ENCODE measurements at regions not wholly inside any gene's neighbourhood (a gene's known extent, or its start where the extent isn't known, plus 50 kb on each side); places are given as distances from the start of the nearest gene placed in this dataset.

DNA sequence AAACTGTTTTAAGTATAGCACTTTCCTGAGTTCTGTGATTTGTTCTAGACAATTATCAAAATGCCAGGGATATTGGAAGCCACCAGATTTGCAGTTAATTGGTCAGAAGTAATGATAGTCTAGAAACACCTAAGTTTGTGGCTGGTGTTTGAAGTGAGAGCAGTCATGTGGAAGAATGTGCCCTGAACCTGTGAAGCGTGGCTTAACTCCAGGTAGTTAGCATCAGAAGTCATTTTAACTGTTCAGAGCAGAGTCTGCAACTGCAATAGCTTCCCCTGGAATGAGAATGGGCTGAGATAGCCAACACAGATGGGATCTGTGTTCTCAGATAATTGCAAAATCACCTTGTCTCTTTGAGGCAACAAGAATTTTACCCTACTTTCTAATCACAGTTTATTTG lies 255.1 kb upstream of the GK2 start:
- H3K4me1 Mint-ChIP-seq = 0 out of 2 replicates have a peak, but pooled peaks cover 3% of the 10 kb centered on the region
- ChIA-PET CTCF (interaction anchor here (0.9 kb wide), 1 partner anchor 88 kb away, joined by 3 read pairs; no protein-coding TSS in a partner anchor), POLR2A (no interaction called here)
- peaks cover 19% of the 10 kb centered on the region for H3K36me3 Mint-ChIP-seq
- TF ChIP-seq, protein P1, sequence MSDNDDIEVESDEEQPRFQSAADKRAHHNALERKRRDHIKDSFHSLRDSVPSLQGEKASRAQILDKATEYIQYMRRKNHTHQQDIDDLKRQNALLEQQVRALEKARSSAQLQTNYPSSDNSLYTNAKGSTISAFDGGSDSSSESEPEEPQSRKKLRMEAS (CRISPR knock-in tag; IDR thresholded peaks at IDR 0.05) = no peak
- TF ChIP-seq, protein P2, sequence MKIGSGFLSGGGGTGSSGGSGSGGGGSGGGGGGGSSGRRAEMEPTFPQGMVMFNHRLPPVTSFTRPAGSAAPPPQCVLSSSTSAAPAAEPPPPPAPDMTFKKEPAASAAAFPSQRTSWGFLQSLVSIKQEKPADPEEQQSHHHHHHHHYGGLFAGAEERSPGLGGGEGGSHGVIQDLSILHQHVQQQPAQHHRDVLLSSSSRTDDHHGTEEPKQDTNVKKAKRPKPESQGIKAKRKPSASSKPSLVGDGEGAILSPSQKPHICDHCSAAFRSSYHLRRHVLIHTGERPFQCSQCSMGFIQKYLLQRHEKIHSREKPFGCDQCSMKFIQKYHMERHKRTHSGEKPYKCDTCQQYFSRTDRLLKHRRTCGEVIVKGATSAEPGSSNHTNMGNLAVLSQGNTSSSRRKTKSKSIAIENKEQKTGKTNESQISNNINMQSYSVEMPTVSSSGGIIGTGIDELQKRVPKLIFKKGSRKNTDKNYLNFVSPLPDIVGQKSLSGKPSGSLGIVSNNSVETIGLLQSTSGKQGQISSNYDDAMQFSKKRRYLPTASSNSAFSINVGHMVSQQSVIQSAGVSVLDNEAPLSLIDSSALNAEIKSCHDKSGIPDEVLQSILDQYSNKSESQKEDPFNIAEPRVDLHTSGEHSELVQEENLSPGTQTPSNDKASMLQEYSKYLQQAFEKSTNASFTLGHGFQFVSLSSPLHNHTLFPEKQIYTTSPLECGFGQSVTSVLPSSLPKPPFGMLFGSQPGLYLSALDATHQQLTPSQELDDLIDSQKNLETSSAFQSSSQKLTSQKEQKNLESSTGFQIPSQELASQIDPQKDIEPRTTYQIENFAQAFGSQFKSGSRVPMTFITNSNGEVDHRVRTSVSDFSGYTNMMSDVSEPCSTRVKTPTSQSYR (CRISPR knock-in tag; IDR thresholded peaks at IDR 0.05) = no peak
- TF ChIP-seq TCF7 (CRISPR knock-in tag; IDR thresholded peaks at IDR 0.05; ENCODE audit: low read depth) (no peak), GABPB1 (CRISPR knock-in tag; IDR thresholded peaks at IDR 0.05) (no peak), ZNF396 (CRISPR knock-in tag; IDR thresholded peaks at IDR 0.05; ENCODE audit: borderline replicate concordance) (no peak), ZNF263 (CRISPR knock-in tag; IDR thresholded peaks at IDR 0.05; ENCODE audit: low read depth) (no peak), ZNF317 (CRISPR knock-in tag; IDR thresholded peaks at IDR 0.05; ENCODE audit: borderline replicate concordance, low read depth) (no peak), MXD4 (CRISPR knock-in tag; IDR thresholded peaks at IDR 0.05; ENCODE audit: borderline replicate concordance) (no peak), FOXP1 (CRISPR knock-in tag; IDR thresholded peaks at IDR 0.05; ENCODE audit: borderline replicate concordance) (no peak), ETV6 (CRISPR knock-in tag; IDR thresholded peaks at IDR 0.05) (no peak), NR1H2 (CRISPR knock-in tag; IDR thresholded peaks at IDR 0.05) (no peak)
- TF ChIP-seq, protein P3, sequence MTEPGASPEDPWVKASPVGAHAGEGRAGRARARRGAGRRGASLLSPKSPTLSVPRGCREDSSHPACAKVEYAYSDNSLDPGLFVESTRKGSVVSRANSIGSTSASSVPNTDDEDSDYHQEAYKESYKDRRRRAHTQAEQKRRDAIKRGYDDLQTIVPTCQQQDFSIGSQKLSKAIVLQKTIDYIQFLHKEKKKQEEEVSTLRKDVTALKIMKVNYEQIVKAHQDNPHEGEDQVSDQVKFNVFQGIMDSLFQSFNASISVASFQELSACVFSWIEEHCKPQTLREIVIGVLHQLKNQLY (CRISPR knock-in tag; IDR thresholded peaks at IDR 0.05) = no peak
- TF ChIP-seq, protein P4, sequence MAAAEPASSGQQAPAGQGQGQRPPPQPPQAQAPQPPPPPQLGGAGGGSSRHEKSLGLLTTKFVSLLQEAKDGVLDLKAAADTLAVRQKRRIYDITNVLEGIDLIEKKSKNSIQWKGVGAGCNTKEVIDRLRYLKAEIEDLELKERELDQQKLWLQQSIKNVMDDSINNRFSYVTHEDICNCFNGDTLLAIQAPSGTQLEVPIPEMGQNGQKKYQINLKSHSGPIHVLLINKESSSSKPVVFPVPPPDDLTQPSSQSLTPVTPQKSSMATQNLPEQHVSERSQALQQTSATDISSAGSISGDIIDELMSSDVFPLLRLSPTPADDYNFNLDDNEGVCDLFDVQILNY (CRISPR knock-in tag; IDR thresholded peaks at IDR 0.05) = no peak
- TF ChIP-seq, protein P5, sequence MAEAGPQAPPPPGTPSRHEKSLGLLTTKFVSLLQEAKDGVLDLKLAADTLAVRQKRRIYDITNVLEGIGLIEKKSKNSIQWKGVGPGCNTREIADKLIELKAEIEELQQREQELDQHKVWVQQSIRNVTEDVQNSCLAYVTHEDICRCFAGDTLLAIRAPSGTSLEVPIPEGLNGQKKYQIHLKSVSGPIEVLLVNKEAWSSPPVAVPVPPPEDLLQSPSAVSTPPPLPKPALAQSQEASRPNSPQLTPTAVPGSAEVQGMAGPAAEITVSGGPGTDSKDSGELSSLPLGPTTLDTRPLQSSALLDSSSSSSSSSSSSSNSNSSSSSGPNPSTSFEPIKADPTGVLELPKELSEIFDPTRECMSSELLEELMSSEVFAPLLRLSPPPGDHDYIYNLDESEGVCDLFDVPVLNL (CRISPR knock-in tag; IDR thresholded peaks at IDR 0.05; ENCODE audit: borderline replicate concordance, low read depth) = no peak
- TF ChIP-seq, protein P6, sequence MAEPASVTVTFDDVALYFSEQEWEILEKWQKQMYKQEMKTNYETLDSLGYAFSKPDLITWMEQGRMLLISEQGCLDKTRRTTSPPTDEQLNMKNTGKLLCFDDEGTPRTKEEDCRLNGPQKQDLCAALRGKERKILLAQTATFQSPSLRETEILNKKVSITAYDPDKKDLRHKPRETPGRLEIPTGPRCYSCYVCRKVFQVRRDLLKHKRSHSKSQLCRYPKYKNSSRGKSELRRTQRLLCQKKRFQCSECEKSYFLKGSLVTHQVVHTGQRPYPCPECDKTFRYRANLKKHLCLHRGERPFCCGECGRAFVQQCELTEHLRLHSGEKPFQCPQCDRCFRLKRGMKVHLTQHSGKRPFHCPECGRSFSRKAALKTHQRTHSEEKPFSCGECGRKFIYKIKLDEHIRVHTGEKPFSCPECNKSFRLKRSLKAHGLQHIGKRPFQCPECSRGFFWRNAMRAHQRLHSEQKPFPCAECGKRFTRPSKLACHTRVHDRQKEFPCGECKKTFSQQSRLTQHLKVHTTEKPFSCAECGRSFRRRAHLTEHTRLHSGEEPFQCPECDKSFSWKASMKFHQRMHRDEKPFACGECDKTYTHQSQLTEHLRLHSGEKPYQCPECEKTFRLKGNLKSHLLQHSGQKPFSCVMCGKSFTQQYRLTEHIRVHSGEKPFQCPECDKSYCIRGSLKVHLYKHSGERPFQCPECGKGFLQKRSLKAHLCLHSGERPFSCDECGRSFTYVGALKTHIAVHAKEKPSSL (CRISPR knock-in tag; conservative IDR thresholded peaks at IDR 0.05) = no peak
- H3K27ac Mint-ChIP-seq = no peak overlapping the region
- no peaks in the 10 kb centered on the region for H3K27me3 Mint-ChIP-seq (ENCODE audit: low read depth)
- no peak for DNase-seq (ENCODE audit: low spot score)
- no peak overlapping the region for H3K4me3 Mint-ChIP-seq
- no peak; the same call in 1 of the 2 replicates for ATAC-seq
- H3K9me3 Mint-ChIP-seq = peaks cover 30% of the 10 kb centered on the region

DNA sequence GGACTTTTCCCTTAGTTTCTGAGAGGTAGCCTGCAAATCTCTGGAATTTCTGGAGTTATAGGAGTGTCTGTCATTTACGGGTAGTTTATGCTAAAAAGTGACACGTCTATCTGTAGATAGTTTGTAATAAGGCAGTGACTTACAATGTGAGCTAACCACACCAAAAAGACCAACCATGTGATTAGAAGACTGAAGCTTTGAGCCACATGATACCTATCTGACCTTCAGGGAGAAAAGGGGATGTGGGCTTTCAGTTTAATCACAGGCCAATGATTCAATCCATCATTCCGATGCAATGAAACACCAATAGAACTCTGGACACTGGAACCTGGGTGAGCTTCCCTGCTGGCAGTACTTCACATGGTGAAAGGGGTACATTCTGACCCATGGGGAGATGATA lies 254.6 kb upstream of the GK2 start:
- ChIA-PET POLR2A (no interaction called here), CTCF (interaction anchor here (0.9 kb wide), 1 partner anchor 88 kb away, joined by 3 read pairs; no protein-coding TSS in a partner anchor)
- ATAC-seq = no peak
- peaks cover 24% of the 10 kb centered on the region for H3K36me3 Mint-ChIP-seq
- no peak overlapping the region for H3K27ac Mint-ChIP-seq
- H3K4me1 Mint-ChIP-seq = 0 out of 2 replicates have a peak, but pooled peaks cover 3% of the 10 kb centered on the region
- peaks cover 35% of the 10 kb centered on the region for H3K9me3 Mint-ChIP-seq
- no peak overlapping the region for H3K4me3 Mint-ChIP-seq
- DNase-seq (ENCODE audit: low spot score) = no peak
- H3K27me3 Mint-ChIP-seq (ENCODE audit: low read depth) = no peaks in the 10 kb centered on the region
- TF ChIP-seq ZNF232 (CRISPR knock-in tag; IDR thresholded peaks at IDR 0.05) = no peak
- no peak for TF ChIP-seq MXD4 (CRISPR knock-in tag; IDR thresholded peaks at IDR 0.05; ENCODE audit: borderline replicate concordance)
- TF ChIP-seq, protein P4 (CRISPR knock-in tag; IDR thresholded peaks at IDR 0.05) = no peak
- TF ChIP-seq RORB (CRISPR knock-in tag; IDR thresholded peaks at IDR 0.05) = no peak
- no peak for TF ChIP-seq ZNF416 (CRISPR knock-in tag; IDR thresholded peaks at IDR 0.05)
- no peak for TF ChIP-seq GRHL2 (CRISPR knock-in tag; IDR thresholded peaks at IDR 0.05; ENCODE audit: insufficient replicate concordance, severe bottlenecking)
- TF ChIP-seq EMX1 (CRISPR knock-in tag; IDR thresholded peaks at IDR 0.05) = no peak
- TF ChIP-seq OVOL2 (CRISPR knock-in tag; IDR thresholded peaks at IDR 0.05; ENCODE audit: borderline replicate concordance) = no peak
- no peak for TF ChIP-seq ZBTB21 (CRISPR knock-in tag; IDR thresholded peaks at IDR 0.05; ENCODE audit: borderline replicate concordance)
- no peak for TF ChIP-seq IRF2 (CRISPR knock-in tag; IDR thresholded peaks at IDR 0.05; ENCODE audit: borderline replicate concordance, low read depth)
- TF ChIP-seq, protein P7, sequence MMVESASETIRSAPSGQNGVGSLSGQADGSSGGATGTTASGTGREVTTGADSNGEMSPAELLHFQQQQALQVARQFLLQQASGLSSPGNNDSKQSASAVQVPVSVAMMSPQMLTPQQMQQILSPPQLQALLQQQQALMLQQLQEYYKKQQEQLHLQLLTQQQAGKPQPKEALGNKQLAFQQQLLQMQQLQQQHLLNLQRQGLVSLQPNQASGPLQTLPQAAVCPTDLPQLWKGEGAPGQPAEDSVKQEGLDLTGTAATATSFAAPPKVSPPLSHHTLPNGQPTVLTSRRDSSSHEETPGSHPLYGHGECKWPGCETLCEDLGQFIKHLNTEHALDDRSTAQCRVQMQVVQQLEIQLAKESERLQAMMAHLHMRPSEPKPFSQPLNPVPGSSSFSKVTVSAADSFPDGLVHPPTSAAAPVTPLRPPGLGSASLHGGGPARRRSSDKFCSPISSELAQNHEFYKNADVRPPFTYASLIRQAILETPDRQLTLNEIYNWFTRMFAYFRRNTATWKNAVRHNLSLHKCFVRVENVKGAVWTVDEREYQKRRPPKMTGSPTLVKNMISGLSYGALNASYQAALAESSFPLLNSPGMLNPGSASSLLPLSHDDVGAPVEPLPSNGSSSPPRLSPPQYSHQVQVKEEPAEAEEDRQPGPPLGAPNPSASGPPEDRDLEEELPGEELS (CRISPR knock-in tag; IDR thresholded peaks at IDR 0.05) = no peak
